OCI-LY3 (cell line): ENCODE measurements at regions not wholly inside any gene's neighbourhood (a gene's known extent, or its start where the extent isn't known, plus 50 kb on each side); places are given as distances from the start of the nearest gene placed in this dataset.

Experiments
- H2AFZ ChIP-seq: fragments of 200-600, 300-600 bp; shearing (Covaris generic); 2 replicates; pipeline ENCODE4 v1.6.0; 2014; ENCODE audit warnings: antibody characterized with exemption, low read depth, low read length
- H3K27ac ChIP-seq: fragments of 200-600, 300-600 bp; sonication (generic); 2 replicates; pipeline ENCODE4 v1.5.1; 2014; ENCODE audit warnings: mild to moderate bottlenecking, low read length, moderate library complexity, mixed read lengths
- H3K27me3 ChIP-seq: fragments of 200-600, 300-600 bp; sonication (generic); 2 replicates; pipeline ENCODE4 v1.6.1; 2014; ENCODE audit warnings: low read depth, low read length, mixed read lengths
- H3K36me3 ChIP-seq: fragments of 200-600, 300-600 bp; sonication (generic); replicated peaks from 2 replicates; pipeline ENCODE3; 2014; ENCODE audit warnings: low read depth, low read length, mixed read lengths
- H3K4me1 ChIP-seq: fragments of 300-600, 200-600 bp; sonication (generic); 2 replicates; pipeline ENCODE4 v1.6.1; 2014; ENCODE audit warnings: low read length, mixed read lengths
- H3K4me2 ChIP-seq: fragments of 200-600, 300-600 bp; sonication (generic); 2 replicates; pipeline ENCODE4 v1.6.1; 2014; ENCODE audit warnings: low read length, mixed read lengths
- H3K4me3 ChIP-seq: fragments of 300-600, 200-600 bp; sonication (generic); 2 replicates; pipeline ENCODE4 v1.5.1; 2014; ENCODE audit warnings: antibody characterized with exemption, mild to moderate bottlenecking, low read length, moderate library complexity
- H3K79me2 ChIP-seq: fragments of 300-600, 200-600 bp; shearing (Covaris generic); 2 replicates; pipeline ENCODE4 v1.6.1; 2014; ENCODE audit warnings: mild to moderate bottlenecking, low read length, mixed read lengths
- H3K9ac ChIP-seq: fragments of 300-600, 200-600 bp; shearing (Covaris generic); 2 replicates; pipeline ENCODE4 v1.6.0; 2014; ENCODE audit warnings: mild to moderate bottlenecking, low read length, moderate library complexity
- H3K9me3 ChIP-seq: fragments of 200-600, 300-600 bp; shearing (Covaris generic); 2 replicates; pipeline ENCODE4 v1.6.1; 2014; ENCODE audit warnings: low read length, mixed read lengths; ENCODE audit not compliant: insufficient read depth
- H4K20me1 ChIP-seq: fragments of 200-600, 300-600 bp; sonication (generic); 2 replicates; pipeline ENCODE4 v1.6.1; 2016; ENCODE audit warnings: low read length, mixed read lengths; ENCODE audit not compliant: insufficient read depth
- EZH2phosphoT487 ChIP-seq: fragments of 200-600 bp; shearing (Covaris generic); IDR thresholded peaks from 2 replicates; pipeline ENCODE4 v1.6.1; 2018; ENCODE audit warnings: antibody characterized with exemption, mixed run types, low read depth
- TF ChIP-seq, protein P1 (sequence below): fragments of 200-600, 300-600 bp; sonication (generic); IDR thresholded peaks from 2 replicates; pipeline ENCODE4 v1.5.1; 2014; ENCODE audit warnings: antibody characterized with exemption, low read length, low read depth

- TF ChIP-seq, protein P1, sequence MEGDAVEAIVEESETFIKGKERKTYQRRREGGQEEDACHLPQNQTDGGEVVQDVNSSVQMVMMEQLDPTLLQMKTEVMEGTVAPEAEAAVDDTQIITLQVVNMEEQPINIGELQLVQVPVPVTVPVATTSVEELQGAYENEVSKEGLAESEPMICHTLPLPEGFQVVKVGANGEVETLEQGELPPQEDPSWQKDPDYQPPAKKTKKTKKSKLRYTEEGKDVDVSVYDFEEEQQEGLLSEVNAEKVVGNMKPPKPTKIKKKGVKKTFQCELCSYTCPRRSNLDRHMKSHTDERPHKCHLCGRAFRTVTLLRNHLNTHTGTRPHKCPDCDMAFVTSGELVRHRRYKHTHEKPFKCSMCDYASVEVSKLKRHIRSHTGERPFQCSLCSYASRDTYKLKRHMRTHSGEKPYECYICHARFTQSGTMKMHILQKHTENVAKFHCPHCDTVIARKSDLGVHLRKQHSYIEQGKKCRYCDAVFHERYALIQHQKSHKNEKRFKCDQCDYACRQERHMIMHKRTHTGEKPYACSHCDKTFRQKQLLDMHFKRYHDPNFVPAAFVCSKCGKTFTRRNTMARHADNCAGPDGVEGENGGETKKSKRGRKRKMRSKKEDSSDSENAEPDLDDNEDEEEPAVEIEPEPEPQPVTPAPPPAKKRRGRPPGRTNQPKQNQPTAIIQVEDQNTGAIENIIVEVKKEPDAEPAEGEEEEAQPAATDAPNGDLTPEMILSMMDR, result no peak
- TF ChIP-seq EZH2phosphoT487, result no peak
- H3K4me1 ChIP-seq, result no peaks in the 10 kb centered on the region
- H3K9ac ChIP-seq, result no peak overlapping the region
- H3K79me2 ChIP-seq, result no peaks in the 10 kb centered on the region
- no peak overlapping the region for H3K4me3 ChIP-seq
- H3K9me3 ChIP-seq, result no peaks in the 10 kb centered on the region
- H3K27ac ChIP-seq, result no peak overlapping the region
- no peaks in the 10 kb centered on the region for H3K27me3 ChIP-seq
- H3K36me3 ChIP-seq, result no peaks in the 10 kb centered on the region
- H4K20me1 ChIP-seq, result no peaks in the 10 kb centered on the region
- no peak overlapping the region for H2AFZ ChIP-seq
- no peak overlapping the region for H3K4me2 ChIP-seq
These were observed 904.3 kb downstream of the DIAPH3 start for GRCh38 chr13:59259165-59260000.

DNA sequence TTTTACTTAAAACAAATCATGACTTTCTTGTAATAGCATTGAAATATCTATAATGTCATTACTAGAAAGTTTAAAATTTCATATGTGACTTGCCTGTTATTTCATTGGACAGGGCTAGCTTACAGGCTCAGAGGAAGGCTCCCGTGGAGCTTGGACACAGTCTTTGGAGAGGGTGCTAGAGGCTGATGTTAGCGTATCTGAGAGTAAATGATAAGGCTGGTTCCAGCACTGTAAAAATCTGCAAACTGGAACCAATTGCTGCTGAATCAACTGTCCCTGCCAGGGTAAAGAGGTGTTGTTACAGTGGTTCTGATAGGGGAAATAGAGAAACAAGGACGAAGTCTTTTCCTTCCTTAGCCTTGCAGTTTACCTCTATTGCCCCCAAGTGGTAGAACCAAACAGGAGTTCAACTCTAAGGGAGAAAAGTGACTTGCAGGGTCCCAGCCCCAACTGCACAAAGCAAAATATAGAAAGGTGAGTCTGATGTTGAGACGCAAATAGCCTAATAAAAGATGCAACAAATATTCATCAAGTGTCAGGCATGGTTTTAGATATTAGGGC lies 901.7 kb downstream of the DIAPH3 start:
- no peaks in the 10 kb centered on the region for H3K36me3 ChIP-seq
- H4K20me1 ChIP-seq, result no peaks in the 10 kb centered on the region
- no peak overlapping the region for H3K4me3 ChIP-seq
- H3K27me3 ChIP-seq, result no peaks in the 10 kb centered on the region
- no peak overlapping the region for H3K27ac ChIP-seq
- H2AFZ ChIP-seq, result no peak overlapping the region
- H3K9ac ChIP-seq, result no peak overlapping the region
- no peaks in the 10 kb centered on the region for H3K9me3 ChIP-seq
- H3K4me2 ChIP-seq, result no peak overlapping the region
- H3K4me1 ChIP-seq, result no peaks in the 10 kb centered on the region
- H3K79me2 ChIP-seq, result no peaks in the 10 kb centered on the region
- no peak for TF ChIP-seq EZH2phosphoT487
- TF ChIP-seq, protein P1, result peak; percentile 64

GRCh38 chr13:59263531-59263930 lies 900.2 kb downstream of the DIAPH3 start:
- Histone ChIP-seq H3K36me3 (no peaks in the 10 kb centered on the region), H3K4me2 (no peak overlapping the region), H2AFZ (no peak overlapping the region), H3K4me1 (no peaks in the 10 kb centered on the region), H3K9me3 (no peaks in the 10 kb centered on the region), H3K9ac (no peak overlapping the region), H3K4me3 (no peak overlapping the region), H3K79me2 (no peaks in the 10 kb centered on the region), H3K27me3 (no peaks in the 10 kb centered on the region), H3K27ac (no peak overlapping the region), H4K20me1 (no peaks in the 10 kb centered on the region)
- TF ChIP-seq EZH2phosphoT487, result no peak

DNA sequence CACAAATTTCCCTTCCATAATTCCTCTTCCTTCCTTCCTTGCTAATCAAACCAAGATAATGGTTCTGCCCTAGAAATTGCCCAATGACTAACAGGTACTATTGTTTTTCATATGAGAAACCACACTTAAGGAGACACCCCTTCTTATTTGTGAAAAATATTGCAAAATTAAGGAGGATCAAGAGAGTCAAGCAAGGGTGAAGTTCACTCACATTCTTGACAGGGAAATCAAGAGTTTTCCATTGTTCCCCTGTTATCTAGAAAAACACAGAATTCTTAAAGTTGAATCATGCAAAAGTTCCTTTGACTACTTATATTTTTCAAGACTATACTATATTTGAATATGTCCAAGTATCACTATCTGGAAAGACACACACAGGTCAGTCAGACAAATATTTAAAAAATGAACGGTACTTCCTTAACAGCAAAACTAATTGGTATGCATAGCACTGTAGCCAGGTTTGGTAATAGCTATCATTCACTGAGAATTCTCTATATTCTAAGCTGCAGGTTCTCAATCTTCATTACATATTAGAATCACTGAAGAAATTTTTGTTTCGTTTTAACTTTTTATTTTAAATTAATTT lies 897.2 kb downstream of the DIAPH3 start:
- no peaks in the 10 kb centered on the region for H3K79me2 ChIP-seq
- TF ChIP-seq, protein P1, result no peak
- TF ChIP-seq EZH2phosphoT487, result no peak

More for the DNA sequence above, 897.2 kb downstream of the DIAPH3 start:
- H2AFZ ChIP-seq, result no peak overlapping the region
- peaks cover 7% of the 10 kb centered on the region for H3K4me1 ChIP-seq
- H3K4me2 ChIP-seq, result no peak overlapping the region
- no peak overlapping the region for H3K27ac ChIP-seq
- no peaks in the 10 kb centered on the region for H4K20me1 ChIP-seq
- H3K9me3 ChIP-seq, result no peaks in the 10 kb centered on the region
- H3K27me3 ChIP-seq, result no peaks in the 10 kb centered on the region
- no peak overlapping the region for H3K9ac ChIP-seq
- H3K36me3 ChIP-seq, result no peaks in the 10 kb centered on the region
- H3K4me3 ChIP-seq, result no peak overlapping the region
